ENCODE measurements at regions not wholly inside any gene's neighbourhood (a gene's known extent, or its start where the extent isn't known, plus 50 kb on each side); places are given as distances from the start of the nearest gene placed in this dataset.

DNA sequence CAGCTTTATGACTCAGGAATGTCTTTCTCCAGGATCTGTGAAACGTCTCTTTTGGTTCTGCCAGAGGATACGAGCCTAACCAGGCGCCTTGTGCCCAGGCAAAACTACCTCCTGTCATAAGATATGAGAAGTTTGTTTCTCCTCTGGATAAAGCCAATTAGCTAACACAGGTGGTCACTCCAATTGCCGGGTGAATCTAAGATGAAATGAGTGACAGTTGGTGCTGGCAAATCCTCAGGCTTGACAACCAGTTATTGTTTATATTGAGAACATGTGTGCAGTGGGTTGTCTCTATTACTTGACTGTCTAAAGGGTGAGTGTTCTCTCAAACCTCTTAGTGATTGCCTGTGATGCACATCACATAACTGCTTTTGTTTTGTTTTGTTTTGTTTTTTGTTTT is 449.1 kb downstream of the XPNPEP1 start:
- ATAC-seq, result no peak
- DNase-seq, result no peak
- Mint-ChIP-seq H3K27ac (no peak overlapping the region), H3K36me3 (no peaks in the 10 kb centered on the region), H3K4me1 (no peaks in the 10 kb centered on the region), H3K9me3 (ENCODE audit: low read depth) (no peaks in the 10 kb centered on the region), H3K27me3 (no peaks in the 10 kb centered on the region), H3K4me3 (no peak overlapping the region)
- CTCF ChIA-PET, result no interaction called here

DNA sequence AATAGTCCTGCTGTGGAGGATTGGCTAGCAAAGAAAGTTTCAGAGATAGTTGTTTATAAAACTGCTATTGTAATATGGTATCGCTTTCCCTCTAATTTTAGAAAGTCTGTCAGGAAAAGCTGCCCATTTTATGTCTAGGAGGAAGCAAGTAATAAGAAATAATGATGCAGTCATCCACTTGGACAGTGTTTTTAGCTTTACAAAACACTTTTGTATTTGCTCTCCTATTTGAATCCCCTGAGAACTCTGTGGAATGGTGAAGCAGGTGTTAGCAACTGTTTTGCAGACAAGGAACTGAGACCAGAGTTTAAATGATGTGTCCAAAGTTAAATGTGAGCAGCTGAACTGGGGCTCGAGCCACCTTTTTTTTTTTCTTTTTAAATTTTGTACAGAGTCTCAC is 455.8 kb downstream of the XPNPEP1 start:
- DNase-seq (no peak), ATAC-seq (no peak)
- H3K4me3 Mint-ChIP-seq, result no peak overlapping the region
- no peaks in the 10 kb centered on the region for H3K36me3 Mint-ChIP-seq
- no peak overlapping the region for H3K27ac Mint-ChIP-seq
- CTCF ChIA-PET, result no interaction called here
- no peaks in the 10 kb centered on the region for H3K9me3 Mint-ChIP-seq (ENCODE audit: low read depth)
- no peaks in the 10 kb centered on the region for H3K4me1 Mint-ChIP-seq
- H3K27me3 Mint-ChIP-seq, result no peaks in the 10 kb centered on the region

DNA sequence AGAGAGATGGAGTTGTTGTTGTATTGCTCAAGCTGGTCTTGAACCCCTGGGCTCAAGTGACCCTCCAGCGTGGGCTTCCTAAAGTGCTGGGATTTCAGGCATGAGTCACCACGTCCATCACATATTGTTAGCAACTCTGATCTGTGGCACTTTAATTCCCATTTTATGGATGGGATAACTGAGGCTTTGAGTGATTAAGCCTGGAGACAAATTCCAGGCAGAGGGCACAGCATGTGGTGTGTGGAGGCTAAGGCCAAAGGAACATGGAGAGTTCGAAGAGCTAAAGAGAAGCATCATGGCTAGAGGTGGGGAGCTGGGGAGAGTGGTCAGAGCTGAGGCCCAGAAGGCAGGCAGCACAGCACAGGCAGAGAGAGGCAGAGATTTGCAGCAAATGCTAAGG is 458.4 kb downstream of the XPNPEP1 start:
- H3K27ac Mint-ChIP-seq, result no peak overlapping the region
- no peak overlapping the region for H3K4me3 Mint-ChIP-seq
- H3K36me3 Mint-ChIP-seq, result no peaks in the 10 kb centered on the region
- no peaks in the 10 kb centered on the region for H3K27me3 Mint-ChIP-seq
- ATAC-seq (no peak), DNase-seq (no peak)
- H3K4me1 Mint-ChIP-seq, result no peaks in the 10 kb centered on the region
- CTCF ChIA-PET, result no interaction called here
- H3K9me3 Mint-ChIP-seq (ENCODE audit: low read depth), result no peaks in the 10 kb centered on the region

DNA sequence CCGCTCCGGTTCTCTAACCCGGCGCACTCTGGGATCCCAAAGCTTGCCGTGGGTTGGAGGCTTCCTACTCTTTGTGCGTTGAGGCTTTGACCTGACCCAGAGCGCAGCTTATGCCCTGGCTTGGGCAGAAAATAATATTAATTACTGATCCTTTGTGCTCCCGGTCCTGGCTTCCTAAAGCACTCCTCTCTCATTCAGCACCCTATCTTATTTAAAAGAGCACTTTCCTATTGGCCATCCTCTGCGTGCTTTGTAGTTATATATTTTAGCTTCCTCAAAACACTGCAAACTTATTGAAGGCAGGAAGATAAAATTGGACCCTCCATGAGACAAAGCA is 466.0 kb downstream of the XPNPEP1 start:
- Mint-ChIP-seq H3K9me3 (ENCODE audit: low read depth) (no peaks in the 10 kb centered on the region), H3K27me3 (peaks cover 25% of the 10 kb centered on the region), H3K4me1 (no peaks in the 10 kb centered on the region), H3K36me3 (no peaks in the 10 kb centered on the region), H3K27ac (no peak overlapping the region), H3K4me3 (no peak overlapping the region)
- CTCF ChIA-PET, result no interaction called here
- DNase-seq (no peak), ATAC-seq (no peak)

DNA sequence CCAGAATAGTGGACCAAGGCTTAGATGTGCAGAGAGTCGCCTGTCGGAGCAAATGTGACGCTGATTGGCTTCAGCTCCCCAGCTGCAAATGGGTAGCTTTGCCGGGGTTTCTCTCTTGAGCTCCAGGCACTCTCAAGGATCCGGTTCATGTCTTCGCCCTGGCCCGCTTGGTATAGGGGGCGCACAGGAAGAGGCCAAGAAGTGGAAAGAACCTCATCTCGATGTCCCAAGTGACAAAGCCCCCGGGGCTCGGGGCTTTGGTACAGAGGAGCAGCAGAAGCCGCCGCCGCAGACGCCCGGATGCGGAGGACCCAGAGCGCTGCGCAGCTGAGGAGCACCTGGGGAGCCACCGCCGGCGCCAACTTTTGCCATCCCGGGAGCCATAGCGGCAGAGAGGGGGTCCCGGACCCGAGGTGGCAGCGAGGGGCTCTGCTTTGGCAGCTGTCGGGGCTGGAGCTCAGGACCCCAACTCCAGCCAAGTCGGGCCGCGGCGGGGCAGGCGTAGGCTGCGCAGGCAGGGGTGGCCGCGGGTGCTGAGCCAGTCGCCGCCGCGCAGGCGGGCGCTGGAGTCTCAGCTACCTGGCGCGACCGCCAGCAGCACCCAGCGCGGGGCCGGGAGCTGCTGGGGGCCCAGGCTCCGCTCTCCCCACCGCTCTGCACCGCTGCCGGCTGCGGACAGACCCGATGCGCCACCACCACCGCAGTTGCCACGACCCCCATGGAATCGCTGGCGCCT is 466.6 kb downstream of the XPNPEP1 start:
- Mint-ChIP-seq H3K27ac (no peak overlapping the region), H3K4me1 (no peaks in the 10 kb centered on the region), H3K9me3 (ENCODE audit: low read depth) (no peaks in the 10 kb centered on the region), H3K36me3 (no peaks in the 10 kb centered on the region), H3K4me3 (no peak overlapping the region), H3K27me3 (peaks cover 25% of the 10 kb centered on the region)
- ATAC-seq (no peak), DNase-seq (no peak)
- CTCF ChIA-PET, result no interaction called here

DNA sequence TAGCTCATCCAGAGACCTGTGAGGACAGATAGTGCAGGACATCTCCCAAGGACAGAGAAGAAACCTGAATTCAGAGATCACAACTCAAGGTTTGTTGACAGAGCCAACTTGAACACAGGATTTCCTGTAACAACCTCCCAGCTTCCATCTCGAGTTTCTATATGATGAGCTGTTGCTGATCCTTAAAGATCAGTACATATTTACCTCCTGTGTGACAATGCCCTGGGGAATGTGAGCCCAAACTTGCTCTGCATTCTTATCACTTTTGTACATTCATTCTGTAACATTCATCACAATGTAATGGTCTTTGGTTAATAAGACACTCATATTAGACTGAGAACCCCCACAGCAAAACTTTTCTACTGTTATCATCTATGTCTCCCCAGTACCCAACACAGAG is 468.6 kb downstream of the XPNPEP1 start:
- no peak overlapping the region for H3K4me3 Mint-ChIP-seq
- CTCF ChIA-PET, result no interaction called here
- ATAC-seq (no peak), DNase-seq (no peak)
- peaks cover 25% of the 10 kb centered on the region for H3K27me3 Mint-ChIP-seq
- no peaks in the 10 kb centered on the region for H3K9me3 Mint-ChIP-seq (ENCODE audit: low read depth)
- no peaks in the 10 kb centered on the region for H3K36me3 Mint-ChIP-seq
- no peak overlapping the region for H3K27ac Mint-ChIP-seq
- no peaks in the 10 kb centered on the region for H3K4me1 Mint-ChIP-seq

DNA sequence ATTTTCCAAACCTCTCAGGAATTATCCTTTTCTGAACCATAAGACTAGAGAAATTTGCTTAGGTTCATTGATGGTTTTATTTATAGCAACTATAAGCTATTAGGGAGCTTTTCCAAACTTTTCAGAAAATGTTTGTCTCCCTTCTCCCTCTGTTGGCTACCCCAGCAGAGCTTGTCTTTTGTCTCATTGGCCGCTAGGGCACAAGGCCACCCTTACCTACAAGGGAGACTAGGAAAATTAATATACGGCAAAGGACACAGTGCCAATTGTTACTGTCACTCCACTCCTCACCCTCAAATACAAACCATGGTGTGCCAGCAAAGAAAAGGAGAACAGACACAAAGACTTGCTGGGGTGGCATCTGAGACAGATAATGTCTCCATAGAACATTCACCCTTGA is 471.4 kb downstream of the XPNPEP1 start:
- H3K36me3 Mint-ChIP-seq, result no peaks in the 10 kb centered on the region
- DNase-seq (no peak), ATAC-seq (no peak)
- no peak overlapping the region for H3K27ac Mint-ChIP-seq
- H3K4me1 Mint-ChIP-seq, result no peaks in the 10 kb centered on the region
- H3K27me3 Mint-ChIP-seq, result peaks cover 11% of the 10 kb centered on the region
- H3K4me3 Mint-ChIP-seq, result no peak overlapping the region
- H3K9me3 Mint-ChIP-seq (ENCODE audit: low read depth), result no peaks in the 10 kb centered on the region
- CTCF ChIA-PET, result no interaction called here

DNA sequence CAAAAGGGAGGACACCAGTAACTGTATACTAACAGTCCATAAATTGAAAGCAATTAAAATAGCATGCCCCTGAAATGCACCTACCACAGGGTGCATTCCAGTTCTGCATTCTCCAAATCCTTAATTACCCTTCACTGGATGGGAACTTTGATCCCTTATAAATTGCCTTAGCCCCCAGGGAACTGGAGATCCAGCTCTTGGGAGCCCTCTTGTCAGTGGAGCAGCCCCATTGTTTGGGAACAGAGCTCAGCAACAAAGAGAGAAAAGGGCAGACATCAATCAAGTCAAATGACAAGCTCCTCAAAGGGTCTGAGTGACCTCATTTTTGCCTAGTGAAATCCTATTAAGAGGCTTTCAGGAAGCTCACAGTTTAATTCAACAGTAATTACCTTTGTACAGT is 472.6 kb downstream of the XPNPEP1 start:
- DNase-seq, result no peak
- Mint-ChIP-seq H3K27me3 (peaks cover 2% of the 10 kb centered on the region), H3K27ac (no peak overlapping the region), H3K4me3 (no peak overlapping the region), H3K4me1 (no peaks in the 10 kb centered on the region), H3K36me3 (no peaks in the 10 kb centered on the region), H3K9me3 (ENCODE audit: low read depth) (no peaks in the 10 kb centered on the region)
- CTCF ChIA-PET, result no interaction called here
- ATAC-seq, result no peak

DNA sequence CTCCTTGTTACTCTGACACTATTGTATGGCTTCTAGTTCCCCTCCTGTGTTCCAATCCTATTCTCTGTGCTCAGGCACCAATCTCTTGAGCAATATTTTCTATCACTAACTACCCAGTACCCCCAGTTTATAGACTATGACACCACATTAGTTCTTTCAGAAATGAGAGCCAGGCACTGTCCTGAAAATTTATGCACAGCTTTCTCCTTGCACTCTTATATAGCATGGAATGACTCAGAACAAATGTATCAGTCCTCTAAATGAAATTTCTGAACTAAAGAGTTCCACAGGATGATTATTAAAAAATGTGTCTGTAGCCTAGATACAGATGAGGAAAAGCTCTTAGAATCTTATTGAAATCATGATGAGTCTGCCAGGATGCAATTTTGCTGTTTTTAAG is 489.9 kb downstream of the XPNPEP1 start:
- no peaks in the 10 kb centered on the region for H3K9me3 Mint-ChIP-seq (ENCODE audit: low read depth)
- CTCF ChIA-PET, result no interaction called here

DNA sequence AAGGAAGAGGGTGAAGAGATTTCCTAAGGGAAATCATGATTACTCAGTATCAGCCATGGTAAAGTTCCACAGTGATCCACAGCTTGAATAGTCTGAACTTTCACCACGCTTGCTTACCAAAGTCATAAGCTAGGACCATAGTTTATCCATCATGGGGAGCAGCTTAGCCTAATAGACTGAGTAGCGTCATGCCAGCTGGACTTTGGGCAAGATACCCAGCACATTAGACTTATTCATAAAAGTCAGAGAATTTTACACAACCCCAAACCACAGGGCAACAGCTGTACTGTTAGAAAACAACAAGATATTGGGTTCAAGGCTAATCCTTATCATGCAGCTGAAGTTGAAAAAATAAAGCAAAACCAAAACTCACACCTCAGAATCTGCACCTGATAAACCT is 491.0 kb downstream of the XPNPEP1 start:
- ATAC-seq, result no peak
- DNase-seq, result no peak
- no peaks in the 10 kb centered on the region for H3K36me3 Mint-ChIP-seq
- H3K4me1 Mint-ChIP-seq, result no peaks in the 10 kb centered on the region
- H3K9me3 Mint-ChIP-seq (ENCODE audit: low read depth), result no peaks in the 10 kb centered on the region
- no peaks in the 10 kb centered on the region for H3K27me3 Mint-ChIP-seq
- no peak overlapping the region for H3K27ac Mint-ChIP-seq
- CTCF ChIA-PET, result no interaction called here
- no peak overlapping the region for H3K4me3 Mint-ChIP-seq

More for the DNA sequence above, 489.9 kb downstream of the XPNPEP1 start:
- H3K4me3 Mint-ChIP-seq, result no peak overlapping the region
- no peaks in the 10 kb centered on the region for H3K27me3 Mint-ChIP-seq
- DNase-seq (no peak), ATAC-seq (no peak)
- H3K36me3 Mint-ChIP-seq, result no peaks in the 10 kb centered on the region
- no peak overlapping the region for H3K27ac Mint-ChIP-seq
- no peaks in the 10 kb centered on the region for H3K4me1 Mint-ChIP-seq

DNA sequence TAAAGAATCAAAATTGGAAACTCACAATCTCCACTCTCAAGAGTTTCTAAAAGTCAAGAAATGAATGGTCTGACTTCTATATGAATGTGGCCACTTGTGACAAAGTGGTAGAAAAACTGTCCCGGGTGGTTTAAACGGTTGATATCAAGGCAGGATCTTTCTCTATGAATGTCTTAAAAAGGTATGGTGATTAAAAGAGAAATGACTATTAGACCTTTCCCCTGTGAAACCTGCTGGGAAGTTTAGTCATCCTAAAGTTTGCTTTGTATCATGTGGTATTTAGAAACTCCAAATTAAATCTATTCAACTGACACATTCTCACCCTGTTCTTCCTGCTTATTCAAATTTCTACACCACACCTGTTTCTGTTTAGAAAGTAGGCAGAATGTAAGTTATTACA is 492.5 kb downstream of the XPNPEP1 start:
- ATAC-seq (no peak), DNase-seq (no peak)
- CTCF ChIA-PET, result no interaction called here
- Mint-ChIP-seq H3K4me3 (no peak overlapping the region), H3K9me3 (ENCODE audit: low read depth) (no peaks in the 10 kb centered on the region), H3K27ac (no peak overlapping the region), H3K36me3 (no peaks in the 10 kb centered on the region), H3K4me1 (no peaks in the 10 kb centered on the region), H3K27me3 (no peaks in the 10 kb centered on the region)

DNA sequence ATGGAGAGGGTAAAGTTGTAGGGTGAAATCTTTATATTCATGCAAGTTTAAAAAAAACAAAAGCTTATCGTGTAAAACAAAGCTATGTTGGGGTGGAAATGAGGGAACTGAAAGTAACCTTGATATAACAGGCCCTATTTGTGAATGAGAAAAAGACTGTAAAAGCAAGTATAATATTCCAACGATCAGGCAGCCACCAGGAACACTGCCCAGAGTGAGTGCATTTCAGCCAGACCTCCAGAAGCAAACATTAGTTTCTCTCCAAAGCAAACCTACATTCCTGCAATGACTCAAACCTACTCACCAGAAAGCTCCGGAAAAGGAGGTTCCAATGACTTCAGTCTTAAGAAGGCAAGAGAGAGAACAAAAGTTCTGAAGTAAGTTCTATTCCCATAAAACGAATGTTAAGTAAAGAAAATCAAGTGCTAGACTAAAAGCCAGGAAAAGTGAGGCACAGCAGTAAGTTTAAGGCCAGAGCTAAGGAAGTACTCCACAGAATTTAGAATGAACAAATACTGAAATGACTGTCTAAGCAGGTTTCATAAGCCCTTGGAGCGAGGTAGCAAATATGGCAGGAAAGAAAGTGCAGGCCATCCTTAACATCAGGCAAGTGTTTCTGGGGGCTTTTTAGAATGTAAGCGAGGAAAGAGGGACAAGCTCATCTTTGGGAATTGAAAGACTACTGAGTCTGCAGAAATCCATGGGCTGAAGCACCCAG is 493.1 kb downstream of the XPNPEP1 start:
- H3K27me3 Mint-ChIP-seq, result no peaks in the 10 kb centered on the region
- H3K4me3 Mint-ChIP-seq, result no peak overlapping the region
- no peak for ATAC-seq
- no peaks in the 10 kb centered on the region for H3K9me3 Mint-ChIP-seq (ENCODE audit: low read depth)
- H3K4me1 Mint-ChIP-seq, result no peaks in the 10 kb centered on the region
- H3K36me3 Mint-ChIP-seq, result no peaks in the 10 kb centered on the region
- H3K27ac Mint-ChIP-seq, result no peak overlapping the region
- no peak for DNase-seq
- CTCF ChIA-PET, result no interaction called here

DNA sequence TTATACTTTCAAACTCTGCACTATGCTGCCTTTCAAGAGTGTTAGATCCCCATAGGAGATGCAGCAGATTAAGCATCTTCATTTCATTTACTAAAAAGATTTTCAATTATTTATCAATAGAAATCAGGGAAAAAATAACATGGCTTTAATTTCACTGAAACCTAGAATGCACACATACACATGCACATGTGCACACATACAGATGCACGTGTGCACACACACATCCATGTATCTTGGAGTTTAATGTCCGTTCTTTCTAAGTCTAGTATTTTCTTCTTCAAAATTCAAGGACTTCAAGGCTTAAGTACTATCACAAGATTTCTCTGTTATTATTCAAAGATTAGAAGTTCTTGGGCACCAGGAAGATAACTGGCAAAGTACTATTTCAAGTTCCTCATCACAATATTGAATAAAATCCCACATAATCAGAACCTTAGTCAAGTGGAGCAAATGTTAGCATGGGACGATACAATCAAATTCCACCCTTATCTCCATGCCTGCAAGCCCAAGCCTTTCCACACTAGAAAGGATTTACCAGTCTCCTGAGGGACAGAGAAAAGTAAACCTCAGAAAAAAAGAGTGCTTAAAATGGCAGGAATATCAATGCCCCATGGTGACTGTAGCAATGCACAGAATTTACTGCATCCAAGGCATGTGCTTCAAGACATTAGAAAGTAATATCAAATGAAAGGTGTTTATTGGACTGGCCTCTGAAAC is 494.4 kb downstream of the XPNPEP1 start:
- CTCF ChIA-PET, result no interaction called here
- DNase-seq (no peak), ATAC-seq (no peak)
- no peak overlapping the region for H3K4me3 Mint-ChIP-seq
- no peak overlapping the region for H3K27ac Mint-ChIP-seq
- no peaks in the 10 kb centered on the region for H3K4me1 Mint-ChIP-seq
- H3K9me3 Mint-ChIP-seq (ENCODE audit: low read depth), result no peaks in the 10 kb centered on the region
- H3K27me3 Mint-ChIP-seq, result no peaks in the 10 kb centered on the region
- no peaks in the 10 kb centered on the region for H3K36me3 Mint-ChIP-seq

DNA sequence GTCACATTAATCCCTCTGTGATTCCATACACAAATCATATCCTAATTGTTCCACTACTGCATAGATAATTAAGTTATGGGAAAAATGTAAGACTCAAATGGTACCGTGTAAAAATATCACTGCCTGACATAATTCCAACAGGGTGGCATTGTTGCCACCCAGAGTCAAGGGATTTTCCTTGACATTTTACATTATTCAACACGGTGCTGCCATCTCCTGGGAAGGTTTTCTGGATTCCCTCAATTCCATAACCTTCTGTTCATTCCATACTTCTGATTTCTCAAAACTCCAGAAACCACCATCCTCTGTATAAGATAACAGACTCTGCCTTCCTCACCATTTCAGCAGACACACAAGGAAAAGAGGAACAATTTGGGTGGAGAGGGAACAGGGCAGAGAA is 495.9 kb downstream of the XPNPEP1 start:
- Mint-ChIP-seq H3K27ac (no peak overlapping the region), H3K36me3 (no peaks in the 10 kb centered on the region), H3K27me3 (no peaks in the 10 kb centered on the region), H3K4me3 (no peak overlapping the region), H3K4me1 (no peaks in the 10 kb centered on the region), H3K9me3 (ENCODE audit: low read depth) (no peaks in the 10 kb centered on the region)
- CTCF ChIA-PET, result no interaction called here
- ATAC-seq (no peak), DNase-seq (no peak)

Measured in activated CD8-positive, alpha-beta memory T cell treated with anti-CD3 and anti-CD28 coated beads, Interleukin-2, amount 10 ng/mL, durations not matched to agents 7 days and 5 days (primary cell).